HG02840 (cell line): ENCODE measurements at regions not wholly inside any gene's neighbourhood (a gene's known extent, or its start where the extent isn't known, plus 50 kb on each side); places are given as distances from the start of the nearest gene placed in this dataset.

Experiments
- ATAC-seq: cut with Tn5 transposase; IDR thresholded peaks from one replicate; pipeline ENCODE4 v1.9.1; 2021; ENCODE audit warnings: mild to moderate bottlenecking, moderate library complexity, moderate number of reproducible peaks; ENCODE audit not compliant: unreplicated experiment, low FRiP score

DNA sequence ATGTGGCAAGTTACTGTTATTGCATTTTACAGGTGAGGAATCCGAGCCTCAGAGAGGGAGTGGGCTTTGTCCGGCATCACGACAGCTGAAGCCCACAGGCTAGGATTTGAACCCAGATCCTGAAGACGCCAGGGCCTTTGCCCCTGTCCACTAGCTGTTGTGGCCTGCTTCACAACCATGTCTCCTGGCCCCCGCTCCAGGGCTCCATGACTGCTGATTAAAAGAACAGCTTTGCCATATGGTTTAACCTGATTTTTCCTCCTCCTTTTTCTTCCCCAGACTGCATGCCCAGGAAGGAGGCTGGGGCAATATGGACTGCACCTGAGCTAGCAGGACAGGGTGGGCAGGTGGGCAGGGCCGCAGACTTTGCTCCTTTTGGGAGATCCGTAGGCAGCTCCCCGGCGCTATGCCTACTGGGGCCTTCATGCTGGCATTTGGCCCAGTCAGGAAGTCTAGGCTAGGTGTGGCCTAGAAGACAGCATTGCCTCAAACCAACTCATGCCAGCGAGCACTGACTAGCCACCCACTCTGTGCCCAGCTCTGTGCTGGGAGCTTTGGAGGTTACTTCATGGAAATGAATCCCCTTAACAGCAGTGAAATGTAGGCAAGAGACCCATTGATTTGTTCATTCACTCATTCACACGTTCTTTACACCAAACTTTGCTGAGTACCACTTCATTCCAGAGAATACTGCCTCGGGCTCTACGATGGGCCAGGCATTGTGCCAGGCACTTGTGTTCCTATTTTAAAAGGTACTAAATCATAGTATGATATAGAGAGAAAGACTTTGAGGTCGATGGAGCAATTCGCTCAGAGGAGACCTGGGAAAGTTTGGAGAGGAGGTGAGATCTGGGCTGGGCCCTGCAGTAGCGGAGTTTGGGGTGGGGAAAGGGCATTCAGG, 94.3 kb upstream of the CPEB4 start:
- no peak for ATAC-seq

GRCh38 chr5:173794901-173795416, 93.2 kb upstream of the CPEB4 start:
- no peak for ATAC-seq

- ATAC-seq, result no peak
Observed at GRCh38 chr5:173795601-173796000, 92.5 kb upstream of the CPEB4 start.

DNA sequence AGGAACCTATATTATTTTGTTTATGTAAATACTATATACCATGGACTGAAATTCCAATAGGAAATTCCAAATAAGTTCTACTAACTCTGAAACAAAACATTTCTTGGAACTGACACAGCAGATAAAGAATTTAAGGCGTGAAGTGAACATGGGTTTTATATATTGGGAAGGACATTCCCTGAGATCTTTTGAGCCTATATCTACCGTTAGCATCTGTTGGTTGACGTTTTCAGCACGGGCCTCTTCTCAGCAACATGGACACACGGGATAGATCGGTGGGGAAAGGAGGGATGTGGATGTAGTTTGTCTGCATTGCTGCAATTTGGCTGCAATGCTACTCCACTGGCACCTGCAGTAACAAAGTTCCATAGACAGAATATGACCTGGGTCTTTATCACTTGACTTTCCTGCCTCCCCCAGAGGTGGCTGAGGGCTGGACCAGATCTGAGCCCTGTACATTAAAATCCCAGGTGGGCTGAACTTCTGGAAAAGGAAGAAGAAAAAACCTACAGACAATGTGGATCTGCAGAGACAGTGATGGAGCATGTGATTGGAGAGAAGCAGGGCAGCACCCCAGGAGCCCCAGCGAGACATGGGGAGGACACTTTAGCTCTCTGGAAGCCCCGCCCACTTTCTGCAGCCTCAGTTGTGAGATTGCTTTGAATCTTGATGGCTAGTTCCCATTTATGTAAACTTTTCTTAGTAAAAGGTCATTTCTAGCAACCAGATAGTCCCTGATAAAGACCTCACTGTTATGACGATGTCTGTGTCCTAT, 91.2 kb upstream of the CPEB4 start:
- ATAC-seq, result no peak

DNA sequence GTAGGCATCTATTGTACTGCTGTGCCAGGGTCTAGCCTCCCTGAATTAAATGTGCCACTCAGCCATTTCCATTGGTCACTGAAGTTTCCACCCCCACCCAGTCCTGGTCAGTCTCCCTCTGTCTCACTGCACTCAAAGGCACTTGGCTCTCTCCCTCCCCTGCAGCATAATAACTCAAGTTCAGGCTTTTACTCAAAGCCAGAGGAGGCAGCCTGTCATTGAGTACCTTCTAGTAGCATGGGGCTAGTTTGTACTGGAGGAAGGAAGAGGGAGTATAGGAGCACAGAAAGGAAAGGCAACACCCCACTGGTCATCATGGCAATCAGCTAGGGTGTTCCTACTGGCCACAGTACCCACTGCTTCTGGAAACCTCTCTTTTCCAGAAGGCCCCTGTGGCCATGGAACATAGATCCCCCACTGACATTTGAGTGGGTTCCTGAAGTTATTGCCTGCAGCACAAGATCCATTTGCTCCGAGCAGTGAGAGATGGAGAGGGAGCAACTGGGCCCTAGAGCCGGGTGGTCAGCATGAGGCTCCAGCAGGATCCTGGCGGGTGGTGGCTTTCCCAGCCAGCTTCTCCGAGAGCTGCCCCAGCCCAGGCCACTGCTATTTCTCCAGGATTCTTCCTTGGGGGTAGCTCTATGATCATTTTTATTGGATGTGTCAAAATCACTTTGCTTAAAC, 89.9 kb upstream of the CPEB4 start:
- ATAC-seq, result no peak

GRCh38 chr5:173800340-173800739, 87.8 kb upstream of the CPEB4 start:
- ATAC-seq, result no peak

GRCh38 chr5:173801006-173801405, 87.1 kb upstream of the CPEB4 start:
- ATAC-seq, result no peak

GRCh38 chr5:173802670-173803165, 85.4 kb upstream of the CPEB4 start:
- no peak for ATAC-seq

GRCh38 chr5:173804579-173804978, 83.6 kb upstream of the CPEB4 start:
- ATAC-seq, result no peak

GRCh38 chr5:173806270-173807035, 81.7 kb upstream of the CPEB4 start:
- no peak for ATAC-seq

GRCh38 chr5:173807181-173807655, 80.9 kb upstream of the CPEB4 start:
- no peak for ATAC-seq

- ATAC-seq, result no peak
Observed at GRCh38 chr5:173808079-173808808, 79.9 kb upstream of the CPEB4 start.

- ATAC-seq, result no peak
Observed at GRCh38 chr5:173809014-173809413, 79.1 kb upstream of the CPEB4 start.

DNA sequence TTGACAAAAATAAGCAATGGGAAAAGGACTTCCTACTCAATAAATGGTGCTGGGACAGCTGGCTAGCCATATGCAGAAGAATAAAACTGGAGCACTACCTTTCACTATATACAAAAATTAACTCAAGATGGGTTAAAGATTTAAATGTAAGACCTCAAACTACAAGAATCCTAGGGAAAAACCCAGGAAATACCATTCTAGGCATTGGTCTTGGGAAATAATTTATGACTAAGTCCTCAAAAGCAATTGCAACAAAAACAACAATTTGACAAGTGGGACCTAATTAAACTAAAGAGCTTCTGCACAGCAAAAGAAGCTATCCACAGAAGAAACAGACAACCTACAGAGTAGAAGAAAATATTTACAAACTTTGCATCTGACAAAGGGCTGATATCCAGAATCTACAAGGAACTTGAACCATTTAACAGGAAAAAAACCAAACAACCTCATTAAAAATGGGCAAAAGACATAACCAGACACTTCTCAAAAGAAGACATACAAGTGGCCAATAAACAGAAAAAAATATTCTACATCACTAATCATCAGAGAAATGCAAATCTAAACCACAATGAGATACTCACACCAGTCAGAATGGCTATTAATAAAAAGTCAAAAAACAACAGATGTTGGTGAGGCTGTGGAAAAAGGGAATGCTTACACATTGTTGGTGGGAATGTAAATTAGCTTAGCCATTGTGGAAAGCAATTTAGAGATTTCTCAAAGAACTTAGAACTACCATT, 75.2 kb upstream of the CPEB4 start:
- no peak for ATAC-seq

GRCh38 chr5:173814053-173814452, 74.1 kb upstream of the CPEB4 start:
- ATAC-seq, result no peak

- no peak for ATAC-seq
Observed at GRCh38 chr5:173815571-173815970, 72.6 kb upstream of the CPEB4 start.

DNA sequence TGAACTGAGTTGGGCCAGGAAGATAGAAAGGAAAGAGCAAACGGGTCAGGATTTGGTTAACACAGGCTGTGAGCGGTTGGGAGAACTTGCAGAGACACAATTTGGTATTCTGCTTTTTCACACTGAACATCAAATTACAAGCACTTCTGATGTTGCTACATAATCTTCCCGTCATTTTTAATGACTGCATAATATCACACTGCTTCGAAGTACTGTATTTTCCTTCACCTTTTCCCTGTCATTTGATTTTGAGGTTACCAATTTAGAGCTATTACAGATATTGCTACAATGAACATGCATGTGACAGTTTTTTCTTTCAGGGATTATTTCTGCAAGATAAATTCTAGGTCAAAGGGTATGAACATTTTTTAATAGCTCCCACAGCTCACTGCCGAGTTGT, 71.4 kb upstream of the CPEB4 start:
- no peak for ATAC-seq

DNA sequence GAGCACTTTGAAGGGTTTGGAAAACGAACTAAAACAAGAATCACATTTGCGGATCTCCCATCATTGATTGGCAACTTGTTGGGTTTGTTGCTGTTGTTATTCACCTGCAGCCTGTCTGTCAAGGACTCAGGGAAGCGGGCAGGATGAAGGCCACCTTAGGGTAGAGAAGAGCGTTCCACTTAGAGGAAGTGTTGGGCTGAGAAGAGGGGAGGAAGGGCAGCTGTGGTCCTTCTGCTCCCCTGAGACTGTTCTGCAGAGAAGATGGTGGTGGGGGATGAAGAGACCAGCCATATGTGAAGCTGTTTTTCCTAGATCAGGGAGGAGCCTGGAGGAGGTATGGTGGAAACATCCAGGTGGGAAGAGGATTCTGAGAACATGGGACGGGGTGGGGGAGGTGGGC, 70.6 kb upstream of the CPEB4 start:
- ATAC-seq, result no peak
